CD4-positive, alpha-beta T cell treated with Interleukin-1 beta for 1 hour (primary cell): ENCODE measurements at regions not wholly inside any gene's neighbourhood (a gene's known extent, or its start where the extent isn't known, plus 50 kb on each side); places are given as distances from the start of the nearest gene placed in this dataset.

Source experiments
- DNase-seq, 2 donors: peaks; one replicate each; pipeline ENCODE4 v3.0.0-alpha.2; 2020 to 2022

GRCh38 chr2:5751873-5752482 is 59.8 kb downstream of the SOX11 start:
- no peak for DNase-seq

GRCh38 chr2:5756272-5756671 is 64.1 kb downstream of the SOX11 start:
- no peak for DNase-seq

GRCh38 chr2:5758346-5758745 is 66.2 kb downstream of the SOX11 start:
- DNase-seq: no peak

- no peak for DNase-seq
Observed at GRCh38 chr2:5759949-5760348, 67.8 kb downstream of the SOX11 start.

- no peak for DNase-seq
Observed at GRCh38 chr2:5763531-5763930, 71.3 kb downstream of the SOX11 start.

GRCh38 chr2:5764041-5764440 is 71.9 kb downstream of the SOX11 start:
- no peak for DNase-seq

- DNase-seq: no peak
Observed at GRCh38 chr2:5766056-5766455, 73.9 kb downstream of the SOX11 start.

GRCh38 chr2:5766561-5766960 is 74.4 kb downstream of the SOX11 start:
- no peak for DNase-seq

GRCh38 chr2:5777131-5777535 is 84.9 kb downstream of the SOX11 start:
- no peak for DNase-seq

GRCh38 chr2:5781679-5782078 is 89.5 kb downstream of the SOX11 start:
- no peak for DNase-seq

GRCh38 chr2:5782103-5782502 is 89.9 kb downstream of the SOX11 start:
- DNase-seq: no peak

GRCh38 chr2:5788447-5788846 is 96.3 kb downstream of the SOX11 start:
- DNase-seq: no peak

- DNase-seq: no peak
Observed at GRCh38 chr2:5791371-5791770, 99.2 kb downstream of the SOX11 start.

- DNase-seq: no peak
Observed at GRCh38 chr2:5794012-5794411, 101.8 kb downstream of the SOX11 start.

GRCh38 chr2:5798084-5798483 is 105.9 kb downstream of the SOX11 start:
- DNase-seq: no peak

GRCh38 chr2:5799348-5799747 is 107.2 kb downstream of the SOX11 start:
- no peak for DNase-seq

GRCh38 chr2:5803547-5803946 is 111.4 kb downstream of the SOX11 start:
- no peak for DNase-seq

GRCh38 chr2:5818961-5819600 is 126.9 kb downstream of the SOX11 start:
- no peak for DNase-seq

- DNase-seq: no peak
Observed at GRCh38 chr2:5824126-5824525, 131.9 kb downstream of the SOX11 start.

GRCh38 chr2:5825686-5826085 is 133.5 kb downstream of the SOX11 start:
- DNase-seq: no peak

GRCh38 chr2:5826979-5827655 is 134.9 kb downstream of the SOX11 start:
- no peak for DNase-seq

GRCh38 chr2:5834501-5834900 is 142.3 kb downstream of the SOX11 start:
- DNase-seq: no peak

- DNase-seq: no peak
Observed at GRCh38 chr2:5839550-5839949, 147.4 kb downstream of the SOX11 start.

- no peak for DNase-seq
Observed at GRCh38 chr2:5841126-5841525, 148.9 kb downstream of the SOX11 start.

GRCh38 chr2:5842326-5842725 is 150.1 kb downstream of the SOX11 start:
- no peak for DNase-seq
